GM23338 (cell line): ENCODE measurements at regions not wholly inside any gene's neighbourhood (a gene's known extent, or its start where the extent isn't known, plus 50 kb on each side); places are given as distances from the start of the nearest gene placed in this dataset.

Experiments
- ATAC-seq: fragments of 200-7000 bp; cut with Tn5 transposase; 3 replicates; pipeline ENCODE4 v1.9.1; 2020
- DNase-seq: peaks from one replicate; pipeline ENCODE4 v3.0.0-alpha.2; 2015; ENCODE audit warnings: low spot score
- H2AFZ ChIP-seq: fragments of 200-600 bp; sonication (generic); 2 replicates; pipeline ENCODE4 v1.8.0; 2016; ENCODE audit warnings: antibody characterized with exemption, mild to moderate bottlenecking, moderate library complexity
- H3F3A ChIP-seq: fragments of 200-600 bp; sonication (generic); replicated peaks from 2 replicates; pipeline ENCODE4 v1.8.0; 2017; ENCODE audit warnings: antibody characterized with exemption, mixed run types, low read depth
- H3K27ac ChIP-seq: fragments of 200-600 bp; sonication (generic); 2 replicates; pipeline ENCODE4 v1.6.1; 2016; ENCODE audit warnings: low read depth
- H3K27me3 ChIP-seq: fragments of 200-600 bp; sonication (generic); 2 replicates; pipeline ENCODE4 v1.8.0; 2016; ENCODE audit warnings: mild to moderate bottlenecking, mixed run types, moderate library complexity; ENCODE audit not compliant: insufficient read depth
- H3K36me3 ChIP-seq: fragments of 200-600 bp; sonication (generic); 2 replicates; pipeline ENCODE4 v1.8.0; 2016; ENCODE audit warnings: mild to moderate bottlenecking; ENCODE audit not compliant: insufficient read depth
- H3K4me1 ChIP-seq: fragments of 200-600 bp; sonication (generic); 2 replicates; pipeline ENCODE4 v1.8.0; 2016; ENCODE audit warnings: mild to moderate bottlenecking, moderate library complexity; ENCODE audit not compliant: insufficient read depth
- H3K4me2 ChIP-seq: fragments of 200-600 bp; sonication (generic); 2 replicates; pipeline ENCODE4 v1.7.1; 2017; ENCODE audit warnings: mixed run types
- H3K4me3 ChIP-seq: fragments of 200-600 bp; sonication (generic); 2 replicates; pipeline ENCODE4 v1.6.1; 2016; ENCODE audit warnings: mixed run types
- H3K79me2 ChIP-seq: fragments of 200-600 bp; sonication (generic); replicated peaks from 2 replicates; pipeline ENCODE4 v1.8.0; 2017; ENCODE audit warnings: mild to moderate bottlenecking; ENCODE audit not compliant: insufficient read depth
- H3K9me2 ChIP-seq: fragments of 200-600 bp; sonication (generic); 2 replicates; pipeline ENCODE4 v1.8.0; 2017; ENCODE audit not compliant: insufficient read depth
- H4K20me1 ChIP-seq: fragments of 200-600 bp; sonication (generic); replicated peaks from 2 replicates; pipeline ENCODE4 v1.8.0; 2017; ENCODE audit warnings: mild to moderate bottlenecking; ENCODE audit not compliant: insufficient read depth
- H3K27ac Mint-ChIP-seq: 2 replicates; pipeline ENCODE4 v1.8.0; 2020; ENCODE audit warnings: inconsistent platforms, mild to moderate bottlenecking, moderate library complexity, mixed read lengths
- H3K27me3 Mint-ChIP-seq: 3 replicates; pipeline ENCODE4 v1.8.0; 2022; ENCODE audit warnings: low read depth, mild to moderate bottlenecking, moderate library complexity, mixed read lengths, inconsistent platforms; ENCODE audit not compliant: insufficient read depth, poor library complexity
- H3K36me3 Mint-ChIP-seq: 3 replicates; pipeline ENCODE4 v1.8.0; 2021; ENCODE audit warnings: low read depth, mild to moderate bottlenecking, inconsistent platforms, moderate library complexity, mixed read lengths
- H3K4me1 Mint-ChIP-seq: 3 replicates; pipeline ENCODE4 v1.8.0; 2020; ENCODE audit warnings: mild to moderate bottlenecking, inconsistent platforms, mixed read lengths
- H3K4me3 Mint-ChIP-seq: 3 replicates; pipeline ENCODE4 v1.8.0; 2021; ENCODE audit warnings: moderate library complexity, mild to moderate bottlenecking, inconsistent platforms, mixed read lengths
- H3K9me3 Mint-ChIP-seq: 3 replicates; pipeline ENCODE4 v1.8.0; 2020; ENCODE audit warnings: moderate library complexity, mild to moderate bottlenecking, inconsistent platforms, mixed read lengths
- CREB1 ChIP-seq: fragments of 250-450 bp; sonication (Bioruptor Pico); IDR thresholded peaks from 2 replicates; pipeline ENCODE4 v1.5.0; 2020; ENCODE audit warnings: low read depth, mild to moderate bottlenecking, moderate library complexity
- EZH2 ChIP-seq: fragments of 200-600 bp; sonication (generic); IDR thresholded peaks from one replicate; pipeline ENCODE4 v1.8.0; 2017; ENCODE audit warnings: antibody characterized with exemption, mild to moderate bottlenecking, low read depth; ENCODE audit not compliant: unreplicated experiment
- EZH2phosphoT487 ChIP-seq: fragments of 200-600 bp; sonication (generic); IDR thresholded peaks from one replicate; pipeline ENCODE4 v1.8.1; 2018; ENCODE audit warnings: antibody characterized with exemption; ENCODE audit not compliant: unreplicated experiment
- NANOG ChIP-seq: IDR thresholded peaks from 2 replicates; pipeline ENCODE4 v1.6.1; 2016; ENCODE audit warnings: antibody characterized with exemption, borderline replicate concordance
- POLR2AphosphoS5 ChIP-seq: IDR thresholded peaks from 2 replicates; pipeline ENCODE4 v1.6.1; 2016; ENCODE audit warnings: antibody characterized with exemption, low read depth
- STAT1 ChIP-seq: IDR thresholded peaks from one replicate; pipeline ENCODE4 v1.6.1; 2016; ENCODE audit warnings: antibody characterized with exemption; ENCODE audit not compliant: unreplicated experiment
- ZNF114 ChIP-seq: fragments of 250-450 bp; sonication (Bioruptor Pico); IDR thresholded peaks from 2 replicates; pipeline ENCODE4 v1.5.0; 2020; ENCODE audit warnings: mild to moderate bottlenecking, moderate library complexity
- ZNF331 ChIP-seq: fragments of 250-450 bp; sonication (Bioruptor Pico); IDR thresholded peaks from 2 replicates; pipeline ENCODE4 v1.5.0; 2020; ENCODE audit warnings: low read depth, mild to moderate bottlenecking, moderate library complexity
- ZNF462 ChIP-seq: fragments of 250-450 bp; sonication (Bioruptor Pico); IDR thresholded peaks from 2 replicates; pipeline ENCODE4 v1.5.0; 2020; ENCODE audit warnings: mild to moderate bottlenecking, moderate library complexity

- no peak overlapping the region for H3K4me3 Mint-ChIP-seq
- peaks cover 6% of the 10 kb centered on the region for H3K27me3 Mint-ChIP-seq
- H3K36me3 ChIP-seq = no peaks in the 10 kb centered on the region
- H3K27ac Mint-ChIP-seq = no peak overlapping the region
- no peaks in the 10 kb centered on the region for H4K20me1 ChIP-seq
- H3K27me3 ChIP-seq = no peaks in the 10 kb centered on the region
- TF ChIP-seq CREB1 = no peak
- TF ChIP-seq POLR2AphosphoS5 = no peak
- no peak for TF ChIP-seq STAT1
- no peak for TF ChIP-seq ZNF114 (CRISPR knock-in tag)
- TF ChIP-seq NANOG = no peak
- no peak for TF ChIP-seq EZH2phosphoT487
- TF ChIP-seq EZH2 = no peak
- TF ChIP-seq ZNF462 (CRISPR knock-in tag) = no peak
- TF ChIP-seq ZNF331 (CRISPR knock-in tag) = no peak
- H3K27ac ChIP-seq = no peak overlapping the region
- peaks cover 87% of the 10 kb centered on the region for H3K9me3 Mint-ChIP-seq
- no peak overlapping the region for H3K4me2 ChIP-seq
- H3K4me1 Mint-ChIP-seq = no peaks in the 10 kb centered on the region
- no peaks in the 10 kb centered on the region for H3F3A ChIP-seq
- peaks cover 3% of the 10 kb centered on the region; the same call in 2 of the 3 replicates for H3K36me3 Mint-ChIP-seq
- H3K4me1 ChIP-seq = no peaks in the 10 kb centered on the region
- ATAC-seq (no peak), DNase-seq (no peak)
- H3K79me2 ChIP-seq = no peaks in the 10 kb centered on the region
- H3K4me3 ChIP-seq = no peak overlapping the region
- H3K9me2 ChIP-seq = no peaks in the 10 kb centered on the region
- no peak overlapping the region for H2AFZ ChIP-seq
These were observed 224.8 kb upstream of the RAG2 start for GRCh38 chr11:36822829-36823228.
